HG03039 (cell line): ENCODE measurements at regions not wholly inside any gene's neighbourhood (a gene's known extent, or its start where the extent isn't known, plus 50 kb on each side); places are given as distances from the start of the nearest gene placed in this dataset.

Experiments used
- ATAC-seq: cut with Tn5 transposase; IDR thresholded peaks from one replicate; pipeline ENCODE4 v1.9.1; 2021; ENCODE audit warnings: mild to moderate bottlenecking, moderate library complexity; ENCODE audit not compliant: unreplicated experiment

- no peak for ATAC-seq
Observed at GRCh38 chr3:182609575-182610156, 183.6 kb upstream of the ATP11B start.

GRCh38 chr3:182612332-182612731, 181.0 kb upstream of the ATP11B start:
- ATAC-seq = no peak

GRCh38 chr3:182617500-182617899, 175.8 kb upstream of the ATP11B start:
- ATAC-seq = no peak

- no peak for ATAC-seq
Observed at GRCh38 chr3:182618085-182618732, 175.1 kb upstream of the ATP11B start.

- no peak for ATAC-seq
Observed at GRCh38 chr3:182618981-182619591, 174.2 kb upstream of the ATP11B start.

GRCh38 chr3:182620723-182621434, 172.4 kb upstream of the ATP11B start:
- no peak for ATAC-seq

- no peak for ATAC-seq
Observed at GRCh38 chr3:182621435-182622240, 171.7 kb upstream of the ATP11B start.

GRCh38 chr3:182622241-182622545, 171.1 kb upstream of the ATP11B start:
- no peak for ATAC-seq

GRCh38 chr3:182626484-182627467, 166.5 kb upstream of the ATP11B start:
- no peak for ATAC-seq

GRCh38 chr3:182628531-182628930, 164.8 kb upstream of the ATP11B start:
- ATAC-seq = no peak

- no peak for ATAC-seq
Observed at GRCh38 chr3:182629521-182629920, 163.8 kb upstream of the ATP11B start.

- ATAC-seq = no peak
Observed at GRCh38 chr3:182631183-182632076, 161.9 kb upstream of the ATP11B start.

GRCh38 chr3:182632077-182632393, 161.3 kb upstream of the ATP11B start:
- ATAC-seq = no peak

- no peak for ATAC-seq
Observed at GRCh38 chr3:182633186-182633585, 160.1 kb upstream of the ATP11B start.

GRCh38 chr3:182636646-182637045, 156.7 kb upstream of the ATP11B start:
- no peak for ATAC-seq

- no peak for ATAC-seq
Observed at GRCh38 chr3:182637350-182638110, 155.8 kb upstream of the ATP11B start.

GRCh38 chr3:182644013-182644412, 149.3 kb upstream of the ATP11B start:
- no peak for ATAC-seq

GRCh38 chr3:182644790-182645433, 148.4 kb upstream of the ATP11B start:
- ATAC-seq = no peak
